Skeletal muscle cell (primary cell): ENCODE measurements at regions not wholly inside any gene's neighbourhood (a gene's known extent, or its start where the extent isn't known, plus 50 kb on each side); places are given as distances from the start of the nearest gene placed in this dataset.
A peak's percentile ranks its signal among the peaks of the same experiment; 100 is the strongest.
"Not testable (repeated sequence)": the region's sequence is repeated elsewhere in the genome, so short reads cannot be mapped to it uniquely, and the experiment has no call there.

Experiments
- DNase-seq: peaks from one replicate; pipeline ENCODE4 v3.0.0-alpha.2; 2010; ENCODE audit warnings: low read depth
- H3K4me3 ChIP-seq: 2 replicates; pipeline ENCODE4 v1.5.1; 2011; ENCODE audit warnings: low read depth, mild to moderate bottlenecking, control low read depth, low read length, moderate library complexity

GRCh38 chr12:116444590-116444943 lies 114.6 kb upstream of the MAP1LC3B2 start:
- H3K4me3 ChIP-seq = no peak overlapping the region
- no peak for DNase-seq

- no peak overlapping the region for H3K4me3 ChIP-seq
- no peak for DNase-seq
These were observed 110.9 kb upstream of the MAP1LC3B2 start for GRCh38 chr12:116448165-116448739.

- no peak overlapping the region for H3K4me3 ChIP-seq
- no peak for DNase-seq
These were observed 108.7 kb upstream of the MAP1LC3B2 start for GRCh38 chr12:116450406-116450910.

- DNase-seq, H3K4me3 ChIP-seq: not testable (repeated sequence)
These were observed 106.2 kb upstream of the MAP1LC3B2 start for GRCh38 chr12:116452975-116453374.

GRCh38 chr12:116453631-116454030 lies 105.5 kb upstream of the MAP1LC3B2 start:
- no peak for DNase-seq
- no peak overlapping the region for H3K4me3 ChIP-seq

GRCh38 chr12:116454076-116454475 lies 105.1 kb upstream of the MAP1LC3B2 start:
- DNase-seq = no peak
- no peak overlapping the region for H3K4me3 ChIP-seq

GRCh38 chr12:116454950-116455447 lies 104.2 kb upstream of the MAP1LC3B2 start:
- peak; percentile 78 for DNase-seq
- peak overlapping the region; percentile 2 for H3K4me3 ChIP-seq

- H3K4me3 ChIP-seq = peak overlapping the region; percentile 2
- peak; percentile 87 for DNase-seq
These were observed 103.4 kb upstream of the MAP1LC3B2 start for GRCh38 chr12:116455540-116456329.

GRCh38 chr12:116456330-116457082 lies 102.7 kb upstream of the MAP1LC3B2 start:
- H3K4me3 ChIP-seq = no peak overlapping the region

GRCh38 chr12:116458492-116458891 lies 100.7 kb upstream of the MAP1LC3B2 start:
- H3K4me3 ChIP-seq = no peak overlapping the region
- DNase-seq = no peak

More at GRCh38 chr12:116456330-116457082, 102.7 kb upstream of the MAP1LC3B2 start:
- DNase-seq = no peak

- no peak for DNase-seq
- H3K4me3 ChIP-seq = no peak overlapping the region
These were observed 99.9 kb upstream of the MAP1LC3B2 start for GRCh38 chr12:116459011-116459875.

GRCh38 chr12:116459916-116460663 lies 99.1 kb upstream of the MAP1LC3B2 start:
- no peak for DNase-seq
- no peak overlapping the region for H3K4me3 ChIP-seq

GRCh38 chr12:116461060-116461459 lies 98.1 kb upstream of the MAP1LC3B2 start:
- DNase-seq = no peak
- H3K4me3 ChIP-seq = no peak overlapping the region

GRCh38 chr12:116463366-116463765 lies 95.8 kb upstream of the MAP1LC3B2 start:
- H3K4me3 ChIP-seq = no peak overlapping the region
- DNase-seq = no peak

- no peak overlapping the region for H3K4me3 ChIP-seq
These were observed 93.8 kb upstream of the MAP1LC3B2 start for GRCh38 chr12:116465407-116465806.

GRCh38 chr12:116465856-116466255 lies 93.3 kb upstream of the MAP1LC3B2 start:
- no peak for DNase-seq
- H3K4me3 ChIP-seq = no peak overlapping the region

More at GRCh38 chr12:116465407-116465806, 93.8 kb upstream of the MAP1LC3B2 start:
- no peak for DNase-seq

- DNase-seq = peak; percentile 53
- no peak overlapping the region for H3K4me3 ChIP-seq
These were observed 92.6 kb upstream of the MAP1LC3B2 start for GRCh38 chr12:116466536-116466935.

- no peak for DNase-seq
- H3K4me3 ChIP-seq = no peak overlapping the region
These were observed 89.8 kb upstream of the MAP1LC3B2 start for GRCh38 chr12:116469344-116469743.
